HEK293 (cell line): ENCODE measurements at regions not wholly inside any gene's neighbourhood (a gene's known extent, or its start where the extent isn't known, plus 50 kb on each side); places are given as distances from the start of the nearest gene placed in this dataset.

ENCODE experiments used
- EGR2 ChIP-seq: fragments of 450-650 bp; formaldehyde crosslinking; IDR thresholded peaks from 2 replicates; pipeline ENCODE4 v1.5.1; 2016; ENCODE audit warnings: low read depth, missing biosample characterization, missing genetic modification characterization
- MYNN ChIP-seq: fragments of 450-650 bp; formaldehyde crosslinking; IDR thresholded peaks from 2 replicates; pipeline ENCODE4 v1.5.1; 2016; ENCODE audit warnings: missing biosample characterization, missing genetic modification characterization, borderline replicate concordance
- PRDM1 ChIP-seq: fragments of 450-650 bp; formaldehyde crosslinking; IDR thresholded peaks from 2 replicates; pipeline ENCODE4; 2016; ENCODE audit warnings: missing biosample characterization, missing genetic modification characterization
- YY1 ChIP-seq: fragments of 450-650 bp; formaldehyde crosslinking; IDR thresholded peaks from 2 replicates; pipeline ENCODE4 v1.5.1; 2018; ENCODE audit warnings: missing biosample characterization, missing genetic modification characterization
- ZBTB7A ChIP-seq: fragments of 450-650 bp; formaldehyde crosslinking; IDR thresholded peaks from 2 replicates; pipeline ENCODE4 v1.5.1; 2016; ENCODE audit warnings: low read depth, missing biosample characterization, missing genetic modification characterization
- ZBTB8A ChIP-seq: fragments of 450-650 bp; formaldehyde crosslinking; IDR thresholded peaks from 2 replicates; pipeline ENCODE4 v1.5.1; 2016; ENCODE audit warnings: missing biosample characterization, missing genetic modification characterization
- ZFP69B ChIP-seq: fragments of 450-650 bp; formaldehyde crosslinking; IDR thresholded peaks from 2 replicates; pipeline ENCODE4 v1.5.1; 2016; ENCODE audit warnings: missing biosample characterization, missing genetic modification characterization
- ZNF121 ChIP-seq: fragments of 450-650 bp; formaldehyde crosslinking; IDR thresholded peaks from 2 replicates; pipeline ENCODE4 v1.5.1; 2016; ENCODE audit warnings: missing biosample characterization, missing genetic modification characterization
- ZNF221 ChIP-seq: fragments of 450-650 bp; formaldehyde crosslinking; IDR thresholded peaks from 2 replicates; pipeline ENCODE4 v1.5.1; 2017; ENCODE audit warnings: missing biosample characterization, missing genetic modification characterization, borderline replicate concordance
- ZNF274 ChIP-seq, 2 experiments: fragments of 200-500 bp in 1 of 2; fragments of 450-650 bp in 1 of 2; sonication (Bioruptor generic) in 1 of 2; formaldehyde crosslinking in 1 of 2; IDR thresholded peaks; 2 replicates each; pipeline versions ENCODE4 v1.5.1 to v1.6.1; 2014 to 2016; ENCODE audit warnings: borderline replicate concordance in 1 of 2, inconsistent platforms in 1 of 2, low read length in 1 of 2, missing biosample characterization in 1 of 2, missing genetic modification characterization in 1 of 2
- ZNF292 ChIP-seq: fragments of 450-650 bp; formaldehyde crosslinking; IDR thresholded peaks from 2 replicates; pipeline ENCODE4 v1.5.1; 2016; ENCODE audit warnings: low read depth, missing biosample characterization, missing genetic modification characterization, borderline replicate concordance
- ZNF335 ChIP-seq: fragments of 450-650 bp; formaldehyde crosslinking; conservative IDR thresholded peaks from 2 replicates; pipeline ENCODE4 v1.5.1; 2016; ENCODE audit warnings: missing biosample characterization, missing genetic modification characterization
- TF ChIP-seq, protein P1 (sequence below): fragments of 450-650 bp; formaldehyde crosslinking; IDR thresholded peaks from 2 replicates; pipeline ENCODE4 v1.5.1; 2016; ENCODE audit warnings: missing biosample characterization, missing genetic modification characterization
- TF ChIP-seq, protein P2 (sequence below): fragments of 450-650 bp; formaldehyde crosslinking; IDR thresholded peaks from 2 replicates; pipeline ENCODE4 v1.5.1; 2016; ENCODE audit warnings: missing biosample characterization, missing genetic modification characterization

DNA sequence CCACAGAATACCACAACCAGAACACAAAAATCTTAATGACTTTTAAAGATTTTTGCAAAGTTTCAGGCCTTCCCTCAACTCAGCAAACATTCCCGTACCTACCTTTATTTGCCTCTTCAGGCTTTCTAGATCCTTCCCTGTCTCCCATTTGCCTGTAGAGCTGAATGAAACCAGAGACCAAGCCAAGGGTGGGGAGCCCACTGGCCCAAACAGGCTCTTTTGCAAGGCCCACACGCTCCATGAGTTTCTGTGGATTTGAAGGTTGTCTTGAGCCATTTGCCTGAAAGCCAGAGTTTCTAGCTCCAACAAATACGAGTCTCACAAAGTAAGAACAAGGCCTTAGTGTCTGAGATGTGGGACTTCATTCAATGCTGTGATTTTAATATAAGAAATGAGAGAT, 107.8 kb downstream of the GAS1 start:
- no peak for TF ChIP-seq MYNN
- TF ChIP-seq ZNF292 (tag by site-specific recombination): no peak
- TF ChIP-seq ZNF221: no peak
- TF ChIP-seq, protein P1, sequence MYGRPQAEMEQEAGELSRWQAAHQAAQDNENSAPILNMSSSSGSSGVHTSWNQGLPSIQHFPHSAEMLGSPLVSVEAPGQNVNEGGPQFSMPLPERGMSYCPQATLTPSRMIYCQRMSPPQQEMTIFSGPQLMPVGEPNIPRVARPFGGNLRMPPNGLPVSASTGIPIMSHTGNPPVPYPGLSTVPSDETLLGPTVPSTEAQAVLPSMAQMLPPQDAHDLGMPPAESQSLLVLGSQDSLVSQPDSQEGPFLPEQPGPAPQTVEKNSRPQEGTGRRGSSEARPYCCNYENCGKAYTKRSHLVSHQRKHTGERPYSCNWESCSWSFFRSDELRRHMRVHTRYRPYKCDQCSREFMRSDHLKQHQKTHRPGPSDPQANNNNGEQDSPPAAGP (tag by site-specific recombination): no peak
- TF ChIP-seq, protein P2, sequence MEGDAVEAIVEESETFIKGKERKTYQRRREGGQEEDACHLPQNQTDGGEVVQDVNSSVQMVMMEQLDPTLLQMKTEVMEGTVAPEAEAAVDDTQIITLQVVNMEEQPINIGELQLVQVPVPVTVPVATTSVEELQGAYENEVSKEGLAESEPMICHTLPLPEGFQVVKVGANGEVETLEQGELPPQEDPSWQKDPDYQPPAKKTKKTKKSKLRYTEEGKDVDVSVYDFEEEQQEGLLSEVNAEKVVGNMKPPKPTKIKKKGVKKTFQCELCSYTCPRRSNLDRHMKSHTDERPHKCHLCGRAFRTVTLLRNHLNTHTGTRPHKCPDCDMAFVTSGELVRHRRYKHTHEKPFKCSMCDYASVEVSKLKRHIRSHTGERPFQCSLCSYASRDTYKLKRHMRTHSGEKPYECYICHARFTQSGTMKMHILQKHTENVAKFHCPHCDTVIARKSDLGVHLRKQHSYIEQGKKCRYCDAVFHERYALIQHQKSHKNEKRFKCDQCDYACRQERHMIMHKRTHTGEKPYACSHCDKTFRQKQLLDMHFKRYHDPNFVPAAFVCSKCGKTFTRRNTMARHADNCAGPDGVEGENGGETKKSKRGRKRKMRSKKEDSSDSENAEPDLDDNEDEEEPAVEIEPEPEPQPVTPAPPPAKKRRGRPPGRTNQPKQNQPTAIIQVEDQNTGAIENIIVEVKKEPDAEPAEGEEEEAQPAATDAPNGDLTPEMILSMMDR (tag by site-specific recombination): no peak
- TF ChIP-seq ZNF274 (IDR thresholded peaks at IDR 0.05; ENCODE audit: low read length): no peak
- TF ChIP-seq ZNF274 (tag by site-specific recombination; IDR thresholded peaks at IDR 0.05; ENCODE audit: borderline replicate concordance): no peak
- TF ChIP-seq EGR2 (tag by site-specific recombination): no peak
- TF ChIP-seq YY1 (tag by site-specific recombination): no peak
- TF ChIP-seq ZBTB8A (tag by site-specific recombination): no peak
- TF ChIP-seq ZNF121 (tag by site-specific recombination): no peak
- TF ChIP-seq ZNF335: no peak
- no peak for TF ChIP-seq ZFP69B (tag by site-specific recombination)
- TF ChIP-seq ZBTB7A: no peak
- no peak for TF ChIP-seq PRDM1 (tag by site-specific recombination)
